SH-SY5Y (cell line): ENCODE measurements at regions not wholly inside any gene's neighbourhood (a gene's known extent, or its start where the extent isn't known, plus 50 kb on each side); places are given as distances from the start of the nearest gene placed in this dataset.

ENCODE experiments used
- GATA2 ChIP-seq: IDR thresholded peaks from 2 replicates; pipeline ENCODE4 v1.6.1; 2011; ENCODE audit warnings: mild to moderate bottlenecking, low read depth, low read length
- GATA3 ChIP-seq: IDR thresholded peaks from 2 replicates; pipeline ENCODE4 v1.6.1; 2011; ENCODE audit warnings: low read depth, mild to moderate bottlenecking, low read length, moderate library complexity

GRCh38 chr20:39903806-39904465, 785.1 kb downstream of the MAFB start:
- no peak for TF ChIP-seq GATA2
- no peak for TF ChIP-seq GATA3
